Hematopoietic multipotent progenitor cell treated with erythropoietin and hydrocortisone succinate and interleukin-3 and kit ligand, for 17 days (in vitro differentiated cells): ENCODE measurements at regions not wholly inside any gene's neighbourhood (a gene's known extent, or its start where the extent isn't known, plus 50 kb on each side); places are given as distances from the start of the nearest gene placed in this dataset.
"Not testable (repeated sequence)": the region's sequence is repeated elsewhere in the genome, so short reads cannot be mapped to it uniquely, and the experiment has no call there.

ENCODE experiments used
- DNase-seq: peaks from one replicate; pipeline ENCODE4 v3.0.0-alpha.2; 2015; ENCODE audit warnings: low spot score

DNA sequence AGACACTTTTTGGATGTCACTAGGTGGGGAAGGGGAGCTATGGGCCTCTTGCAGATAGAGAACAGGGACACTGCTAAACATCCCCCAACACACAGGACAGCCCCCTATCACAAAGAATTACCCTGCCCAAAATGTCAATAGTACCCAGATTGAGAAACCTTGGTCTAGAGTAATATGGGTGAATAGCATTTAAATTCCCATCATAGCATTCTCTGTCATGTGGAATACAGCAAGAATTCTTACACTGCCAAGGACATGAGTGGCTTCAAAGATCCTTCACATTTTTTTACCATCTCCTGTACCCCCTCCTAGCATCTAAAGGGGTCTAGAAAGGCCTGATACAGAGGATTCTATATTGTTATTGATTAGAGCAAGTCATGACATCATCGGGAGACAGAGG lies 83.1 kb upstream of the SSTR4 start:
- DNase-seq, result no peak

DNA sequence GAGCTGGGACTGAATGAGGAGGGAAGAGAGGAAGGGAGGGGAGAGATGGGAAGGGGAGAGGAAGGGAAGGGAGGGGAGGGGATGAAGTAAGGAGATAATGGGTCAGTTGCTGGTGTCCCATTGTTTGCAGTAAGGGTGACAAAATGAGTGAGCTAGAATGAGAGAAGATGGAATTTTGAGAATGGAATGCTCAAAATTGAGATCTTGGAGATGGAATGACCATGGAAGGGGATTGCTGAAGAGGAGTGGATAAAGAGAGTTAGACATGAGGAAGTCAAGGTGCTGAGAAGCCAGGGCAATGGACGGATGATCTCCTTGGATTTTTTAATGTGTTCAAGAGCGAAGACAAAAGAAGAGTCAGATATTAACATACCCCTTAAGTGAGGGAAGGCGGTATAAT lies 80.5 kb upstream of the SSTR4 start:
- no peak for DNase-seq

DNA sequence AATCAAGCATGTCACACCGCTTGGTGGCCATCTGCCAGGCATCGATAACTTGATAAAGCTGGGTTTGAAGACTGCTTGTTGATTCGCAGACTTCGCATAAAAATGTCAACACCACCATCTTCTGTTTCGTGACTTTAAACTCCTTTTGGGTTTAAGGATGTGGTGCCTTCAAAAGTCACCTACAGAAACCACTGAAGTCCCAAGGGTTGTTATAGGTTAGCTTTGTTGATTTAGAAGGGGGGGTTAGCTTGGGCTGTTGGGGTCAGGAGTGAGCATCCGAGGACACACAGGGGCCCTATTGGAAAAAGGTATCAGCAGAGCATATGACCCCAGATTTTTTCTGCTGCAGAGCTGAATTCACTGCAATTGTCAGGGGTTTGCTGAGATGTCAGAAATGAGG lies 76.7 kb upstream of the SSTR4 start:
- DNase-seq, result no peak

DNA sequence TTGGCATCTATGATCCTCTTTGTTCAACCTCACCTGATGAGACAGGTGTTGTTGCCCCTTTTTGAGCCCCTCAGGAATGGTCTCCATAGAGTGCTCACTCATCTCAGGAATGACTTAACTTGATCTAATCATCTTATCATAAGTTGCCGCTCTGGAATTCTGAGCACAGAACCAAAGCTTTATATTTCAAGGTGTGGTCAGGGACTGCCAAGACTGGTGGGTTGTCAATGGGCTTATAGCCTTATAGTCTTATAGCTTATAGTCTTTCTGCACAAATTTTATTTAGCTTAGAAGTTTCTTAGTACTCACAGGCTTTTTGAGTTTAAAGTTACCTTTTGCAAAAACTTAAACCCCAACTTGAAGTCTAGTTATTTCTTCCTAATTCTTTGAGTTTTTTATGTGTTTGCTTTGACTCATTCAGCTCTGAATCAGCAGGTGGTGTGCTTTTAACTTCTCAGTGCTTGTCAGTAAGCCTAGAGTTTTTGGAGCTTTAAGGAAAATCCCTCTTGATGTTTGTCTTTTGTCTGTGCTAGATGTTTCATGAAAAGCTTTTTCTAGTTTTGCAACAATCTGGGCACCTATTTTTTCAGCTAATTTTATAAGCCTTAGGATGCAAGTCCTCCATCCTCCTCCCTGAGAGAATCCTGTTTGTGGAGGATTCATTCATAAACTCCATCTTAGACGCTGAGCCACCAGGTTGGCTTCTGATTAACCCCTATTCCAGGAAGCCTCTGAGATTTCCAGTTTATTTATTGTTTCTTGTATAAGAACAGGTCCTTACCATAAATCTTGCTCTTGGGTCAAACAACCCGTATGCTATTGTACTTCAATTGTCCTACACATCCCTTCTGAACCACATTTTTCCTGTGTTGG lies 72.3 kb upstream of the SSTR4 start:
- no peak for DNase-seq

DNA sequence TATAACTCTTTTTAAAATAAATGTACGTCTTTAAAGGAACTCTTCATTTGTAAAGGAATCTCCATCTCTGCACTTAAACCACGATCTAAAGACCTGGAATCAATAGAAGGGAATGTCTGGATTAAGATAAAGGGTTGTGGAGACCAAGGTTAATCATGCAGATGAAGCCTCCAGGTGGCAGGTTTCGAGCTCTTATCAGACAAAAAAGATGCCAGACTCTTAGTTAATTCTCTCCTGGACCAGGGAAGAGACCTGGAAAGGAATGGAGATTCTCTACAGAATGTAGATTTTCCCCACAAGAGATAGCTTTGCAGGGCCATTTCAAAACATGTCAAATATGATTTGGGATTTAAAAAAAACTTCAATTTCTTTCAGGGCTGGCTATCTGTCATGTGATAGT lies 71.5 kb upstream of the SSTR4 start:
- DNase-seq, result no peak

DNA sequence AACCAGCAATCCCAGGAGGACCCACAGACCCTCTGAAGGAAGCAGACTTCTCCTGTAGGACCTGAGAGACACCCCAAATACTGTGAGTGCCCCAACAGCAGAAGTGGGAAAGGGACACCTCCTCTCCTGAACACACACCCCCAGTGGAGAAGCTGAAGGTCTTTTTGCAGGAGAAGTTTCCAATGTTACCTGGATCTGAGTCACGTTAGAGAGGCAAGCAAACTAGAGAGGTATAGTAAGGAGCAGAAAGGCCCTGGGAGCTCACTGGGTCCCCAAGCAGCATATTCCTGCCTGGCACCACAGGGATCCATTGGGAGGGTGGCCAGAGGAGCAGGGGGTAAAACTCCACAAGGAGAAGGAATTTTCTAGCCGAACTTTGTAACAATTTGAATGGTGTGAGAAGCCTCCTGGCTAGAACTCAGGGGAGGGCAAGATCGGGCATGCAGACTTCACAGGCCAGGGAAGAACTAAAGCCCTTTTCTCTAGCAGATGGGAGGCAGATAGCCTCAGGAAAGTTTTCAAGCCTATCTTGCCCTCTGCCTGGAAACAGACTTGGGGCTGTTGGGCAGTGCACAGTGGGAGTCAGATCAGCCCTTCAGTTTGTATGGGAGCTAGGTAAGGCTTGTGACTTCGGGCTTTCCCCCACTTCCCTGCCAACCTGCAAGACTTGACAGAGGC lies 68.2 kb upstream of the SSTR4 start:
- no peak for DNase-seq

DNA sequence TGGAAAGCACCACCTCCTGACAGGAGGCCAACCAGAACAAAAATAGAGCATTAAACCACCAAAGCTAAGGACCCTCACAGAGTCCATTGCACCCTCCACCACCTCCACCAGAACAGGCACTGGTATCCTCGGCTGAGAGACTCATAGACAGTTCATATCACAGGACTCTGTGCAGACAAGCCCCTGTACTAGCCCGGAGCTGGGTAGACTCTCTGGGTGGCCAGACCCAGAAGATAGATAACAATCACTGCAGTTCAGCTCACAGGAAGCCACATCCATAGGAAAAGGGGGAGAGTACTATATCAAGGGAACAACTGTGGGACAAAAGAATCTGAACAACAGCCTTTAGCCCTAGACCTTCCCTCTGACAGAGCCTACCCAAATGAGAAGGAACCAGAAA lies 67.4 kb upstream of the SSTR4 start:
- DNase-seq, result not testable (repeated sequence)

DNA sequence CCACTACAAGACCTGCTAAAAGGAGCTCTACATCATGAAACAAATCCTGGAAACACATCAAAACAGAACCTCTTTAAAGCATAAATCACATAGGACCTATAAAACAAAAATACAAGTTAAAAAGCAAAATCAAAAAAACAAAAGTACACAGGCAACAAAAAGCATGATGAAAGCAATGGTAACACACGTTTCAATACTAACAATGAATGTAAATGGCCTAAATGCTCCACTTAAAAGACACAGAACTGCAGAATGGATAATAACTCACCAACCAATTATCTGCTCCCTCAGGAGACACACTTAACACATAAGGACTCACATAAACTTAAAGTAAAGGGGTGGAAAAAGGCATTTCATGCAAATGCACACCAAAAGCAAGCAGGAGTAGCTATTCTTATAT lies 66.1 kb upstream of the SSTR4 start:
- not testable (repeated sequence) for DNase-seq

DNA sequence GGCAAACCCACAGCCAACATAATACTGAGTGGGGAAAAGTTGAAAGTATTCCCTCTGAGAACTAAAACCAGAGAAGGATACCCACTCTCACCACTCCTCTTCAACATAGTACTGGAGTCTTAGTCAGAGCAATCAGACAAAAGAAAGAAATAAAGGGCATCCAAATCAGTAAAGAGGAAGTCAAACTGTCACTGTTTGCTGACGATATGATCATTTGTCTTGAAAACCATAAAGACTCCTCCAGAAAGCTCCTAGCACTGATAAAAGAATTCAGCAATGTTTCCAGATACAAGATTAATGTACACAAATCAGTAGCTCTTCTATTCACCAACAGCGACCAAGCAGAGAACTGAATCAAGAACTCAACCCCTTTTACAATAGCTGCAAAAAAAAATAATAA lies 64.0 kb upstream of the SSTR4 start:
- not testable (repeated sequence) for DNase-seq

DNA sequence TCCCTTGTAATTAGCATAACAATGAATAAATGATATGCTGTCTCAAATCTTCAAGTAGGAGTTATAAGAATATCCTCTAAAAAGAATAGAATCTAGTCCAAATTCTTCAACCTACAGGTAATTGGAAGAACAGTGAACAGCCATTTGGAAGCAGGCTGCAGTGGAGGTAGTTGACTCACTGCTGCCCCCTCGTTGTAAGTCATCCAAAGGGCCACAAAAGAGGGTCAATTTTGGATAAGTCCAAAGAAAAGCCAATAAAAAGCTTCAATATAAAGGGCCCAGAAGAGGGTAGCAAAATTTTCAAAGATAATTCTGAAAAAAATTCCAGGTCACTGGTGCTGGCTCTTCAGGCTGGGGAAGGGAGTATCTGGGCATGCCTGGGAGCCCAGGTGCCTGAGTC lies 60.8 kb upstream of the SSTR4 start:
- peak; percentile 5 for DNase-seq

DNA sequence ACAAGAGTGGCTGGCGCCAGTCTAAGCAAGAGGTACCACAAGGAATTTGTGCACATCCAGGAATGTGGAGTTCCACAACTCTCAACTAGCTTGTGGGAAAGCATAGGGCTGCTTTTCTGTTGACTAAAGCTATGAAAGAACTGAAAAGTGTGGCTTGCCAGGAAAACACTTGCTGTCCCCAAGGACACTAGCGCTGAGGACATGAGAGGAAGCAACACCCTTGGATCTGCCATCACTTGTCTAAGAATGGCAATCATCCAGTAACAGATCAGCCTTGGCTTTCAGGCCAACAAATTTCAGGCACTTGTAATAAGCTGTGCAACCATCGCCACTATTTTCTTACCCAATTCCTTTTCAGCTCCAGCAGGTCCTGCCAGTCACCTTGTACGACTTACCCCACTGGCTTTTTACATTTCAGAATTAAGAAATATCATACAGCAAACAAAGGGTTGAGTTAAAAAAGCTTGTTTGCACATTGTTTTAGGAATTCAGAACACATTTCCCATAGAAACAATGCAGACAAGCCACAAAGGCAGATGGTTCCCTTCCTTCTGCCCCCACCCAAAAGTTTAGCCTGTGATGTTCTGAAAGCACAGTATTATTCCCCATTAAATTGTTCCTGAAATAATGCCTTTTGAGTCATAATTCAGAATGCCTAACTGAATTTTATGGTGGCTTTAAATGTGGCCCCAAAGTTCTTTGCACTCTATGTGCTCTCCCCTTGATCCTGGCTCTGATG lies 57.9 kb upstream of the SSTR4 start:
- DNase-seq, result no peak

DNA sequence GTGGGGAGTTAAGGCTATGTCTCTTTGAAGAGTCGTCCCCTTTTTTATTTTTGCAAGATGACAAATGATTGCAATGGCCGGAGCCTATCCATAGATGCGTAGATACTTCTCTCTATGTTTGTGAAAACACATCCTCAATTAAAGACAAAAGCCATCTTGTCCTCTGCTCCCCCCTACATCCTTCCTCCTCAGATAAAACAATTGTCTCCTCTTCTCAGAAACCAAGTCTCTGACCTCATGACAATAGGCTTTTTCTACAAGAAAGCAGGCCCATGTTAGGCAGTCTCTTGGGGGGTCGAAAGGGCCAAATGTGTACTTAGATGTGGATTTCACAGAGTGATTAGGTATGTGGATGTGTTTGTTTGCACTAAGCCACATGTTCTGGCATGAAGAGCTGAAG lies 51.1 kb upstream of the SSTR4 start:
- DNase-seq, result no peak

DNA sequence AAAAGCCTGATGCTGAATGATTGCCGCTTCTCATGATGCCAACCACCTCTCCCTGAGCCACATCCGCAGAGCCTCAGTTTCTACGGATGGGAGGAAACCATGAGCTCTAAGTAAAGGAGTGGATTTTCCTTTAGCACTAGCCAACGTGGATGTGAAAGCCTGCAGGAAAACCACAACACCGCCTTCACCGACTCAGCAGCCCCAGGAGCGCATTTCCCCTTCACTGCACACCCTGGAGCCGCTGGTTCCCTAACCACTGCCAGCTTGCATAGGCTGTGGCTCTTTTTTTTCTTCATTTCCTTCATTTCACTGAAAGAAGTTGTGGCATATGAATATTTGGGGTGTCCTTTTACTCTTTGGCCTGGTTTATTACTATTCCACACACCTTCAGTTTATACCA lies 50.5 kb upstream of the SSTR4 start:
- DNase-seq, result no peak

DNA sequence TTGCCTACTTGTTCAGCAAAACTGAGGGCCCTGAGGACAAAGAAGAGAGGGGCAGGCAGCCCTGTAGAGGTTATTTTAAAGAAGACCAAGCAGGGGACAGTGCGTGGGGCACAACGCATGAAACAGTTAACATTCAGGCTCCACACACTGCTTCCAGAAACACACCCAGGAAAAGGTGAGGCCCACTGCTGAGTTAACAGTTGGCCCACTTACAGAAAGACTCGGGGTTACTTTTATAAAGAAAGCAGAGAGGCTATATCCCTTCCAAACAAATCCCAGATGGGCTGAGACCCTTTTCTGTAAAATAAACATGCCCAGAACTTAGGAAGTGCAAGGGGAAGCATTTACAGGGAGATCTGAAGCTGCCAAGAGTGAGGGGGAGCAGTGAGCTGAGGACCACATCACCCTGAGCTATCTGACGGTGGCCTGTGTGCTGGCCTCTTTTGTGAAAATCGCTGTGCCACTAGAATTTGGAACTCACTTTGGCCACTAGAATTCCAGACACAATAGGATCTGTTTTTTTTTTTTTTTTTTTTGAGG lies 49.8 kb upstream of the SSTR4 start:
- DNase-seq, result no peak
